H1 (cell line): ENCODE measurements at regions not wholly inside any gene's neighbourhood (a gene's known extent, or its start where the extent isn't known, plus 50 kb on each side); places are given as distances from the start of the nearest gene placed in this dataset.

ENCODE experiments used
- BCL11A ChIP-seq, 2 experiments: IDR thresholded peaks; one replicate each; pipeline ENCODE4 v1.6.1; 2011; ENCODE audit warnings: low read depth in 2 of 2, low read length in 2 of 2, mild to moderate bottlenecking in 2 of 2
- CHD7 ChIP-seq: fragments of 300-600 bp; sonication (generic); IDR thresholded peaks from 2 replicates; pipeline ENCODE4 v1.7.1; 2012; ENCODE audit warnings: low read length, moderate library complexity, mild to moderate bottlenecking, inconsistent platforms; ENCODE audit not compliant: insufficient replicate concordance
- GABPA ChIP-seq: IDR thresholded peaks from 2 replicates; pipeline ENCODE4 v1.6.1; 2011; ENCODE audit warnings: mild to moderate bottlenecking, low read length, moderate library complexity, borderline replicate concordance; ENCODE audit not compliant: insufficient read depth
- HDAC6 ChIP-seq: IDR thresholded peaks from one replicate; pipeline ENCODE4 v1.7.1; 2012; ENCODE audit warnings: low read depth, mild to moderate bottlenecking, inconsistent platforms, low read length, moderate library complexity
- SIN3A ChIP-seq, 2 experiments: IDR thresholded peaks in 1 of 2; conservative IDR thresholded peaks in 1 of 2; 2 replicates each; pipeline ENCODE4 v1.6.1; 2011 to 2012; ENCODE audit warnings: low read length in 2 of 2, improper control_type of control experiment in 1 of 2, low read depth in 1 of 2, mild to moderate bottlenecking in 1 of 2
- SP4 ChIP-seq: IDR thresholded peaks from 2 replicates; pipeline ENCODE4 v1.6.1; 2012; ENCODE audit warnings: low read length, inconsistent platforms

DNA sequence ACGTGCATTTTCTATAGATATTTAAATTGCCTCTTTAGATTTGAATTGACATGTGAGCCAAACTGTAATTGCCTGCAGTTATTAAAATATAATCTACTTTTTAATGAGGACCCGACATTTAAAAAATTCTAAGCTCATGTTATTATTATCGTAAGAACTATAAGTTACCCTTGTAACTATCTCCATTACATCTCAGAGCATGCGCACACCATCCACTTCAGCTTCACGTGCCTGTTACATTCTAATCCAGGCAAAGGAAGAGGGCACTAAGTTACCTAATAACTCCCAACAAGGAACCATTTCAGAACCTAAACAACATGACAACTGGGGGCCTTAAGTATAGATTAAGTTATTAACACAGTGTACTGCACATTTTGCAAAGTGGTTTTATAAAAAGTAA is 509.0 kb upstream of the DPP6 start (continued):
- TF ChIP-seq CHD7: no peak
- no peak for TF ChIP-seq SP4
- TF ChIP-seq HDAC6: no peak
- TF ChIP-seq SIN3A (conservative IDR thresholded peaks at IDR 0.05 in 1 of 2, IDR thresholded peaks at IDR 0.05 in 1 of 2; ENCODE audit: low read depth in 1 of 2, low read length in 2 of 2): no peak
- TF ChIP-seq GABPA: no peak
- no peak for TF ChIP-seq BCL11A (IDR thresholded peaks at IDR 0.05; ENCODE audit: low read depth in 2 of 2, low read length in 2 of 2)
